ENCODE measurements at regions not wholly inside any gene's neighbourhood (a gene's known extent, or its start where the extent isn't known, plus 50 kb on each side); places are given as distances from the start of the nearest gene placed in this dataset.

DNA sequence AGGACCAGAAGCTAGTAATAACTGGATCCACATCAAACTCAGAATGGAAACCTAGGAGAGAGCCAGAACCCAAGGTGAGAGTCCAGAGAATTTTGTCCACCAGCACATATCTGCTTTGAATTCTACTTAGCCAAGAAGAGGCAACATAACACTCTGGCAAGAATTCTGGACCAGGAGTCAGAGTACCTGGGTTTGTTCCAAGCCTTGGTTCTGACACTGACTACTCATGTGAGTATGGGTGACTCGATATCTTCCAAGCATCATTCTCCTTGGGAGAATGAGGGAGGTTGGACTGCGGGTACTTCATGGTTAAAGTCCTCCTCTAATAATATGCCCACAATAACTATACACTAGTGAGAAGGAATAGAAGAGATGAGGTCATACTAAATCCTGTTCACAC is 144.0 kb upstream of the JADE1 start:
- DNase-seq (ENCODE audit: extremely low read depth, low read depth) = no peak
- TF ChIP-seq, protein P1, sequence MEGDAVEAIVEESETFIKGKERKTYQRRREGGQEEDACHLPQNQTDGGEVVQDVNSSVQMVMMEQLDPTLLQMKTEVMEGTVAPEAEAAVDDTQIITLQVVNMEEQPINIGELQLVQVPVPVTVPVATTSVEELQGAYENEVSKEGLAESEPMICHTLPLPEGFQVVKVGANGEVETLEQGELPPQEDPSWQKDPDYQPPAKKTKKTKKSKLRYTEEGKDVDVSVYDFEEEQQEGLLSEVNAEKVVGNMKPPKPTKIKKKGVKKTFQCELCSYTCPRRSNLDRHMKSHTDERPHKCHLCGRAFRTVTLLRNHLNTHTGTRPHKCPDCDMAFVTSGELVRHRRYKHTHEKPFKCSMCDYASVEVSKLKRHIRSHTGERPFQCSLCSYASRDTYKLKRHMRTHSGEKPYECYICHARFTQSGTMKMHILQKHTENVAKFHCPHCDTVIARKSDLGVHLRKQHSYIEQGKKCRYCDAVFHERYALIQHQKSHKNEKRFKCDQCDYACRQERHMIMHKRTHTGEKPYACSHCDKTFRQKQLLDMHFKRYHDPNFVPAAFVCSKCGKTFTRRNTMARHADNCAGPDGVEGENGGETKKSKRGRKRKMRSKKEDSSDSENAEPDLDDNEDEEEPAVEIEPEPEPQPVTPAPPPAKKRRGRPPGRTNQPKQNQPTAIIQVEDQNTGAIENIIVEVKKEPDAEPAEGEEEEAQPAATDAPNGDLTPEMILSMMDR (IDR thresholded peaks at IDR 0.05; ENCODE audit: low read depth, low read length, missing control alignments) = no peak
- H3K4me3 ChIP-seq (replicated peaks; ENCODE audit: low read depth, low read length) = no peak overlapping the region

DNA sequence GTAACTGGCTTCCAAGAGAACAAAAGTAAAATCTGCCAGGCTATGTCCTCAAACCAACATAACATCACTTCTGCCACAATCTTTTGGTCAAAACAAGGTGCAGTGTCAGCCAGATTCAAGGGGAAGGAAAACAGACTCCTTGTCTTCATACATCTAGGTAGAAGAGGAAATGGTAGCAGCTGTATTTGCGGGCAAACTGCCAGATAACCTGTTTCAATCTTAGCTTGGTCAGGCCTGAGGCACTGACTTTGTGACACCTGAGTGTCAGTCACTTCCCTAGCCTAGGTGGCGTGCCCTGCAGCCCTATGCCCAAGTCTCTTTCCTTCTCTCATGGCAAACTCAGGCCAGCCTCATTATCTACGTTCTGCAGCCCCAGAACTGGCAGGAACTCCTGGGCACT is 146.2 kb upstream of the JADE1 start:
- no peak for DNase-seq (ENCODE audit: extremely low read depth, low read depth)
- TF ChIP-seq, protein P1 (IDR thresholded peaks at IDR 0.05; ENCODE audit: low read depth, low read length, missing control alignments) = no peak
- H3K4me3 ChIP-seq (replicated peaks; ENCODE audit: low read depth, low read length) = no peak overlapping the region

DNA sequence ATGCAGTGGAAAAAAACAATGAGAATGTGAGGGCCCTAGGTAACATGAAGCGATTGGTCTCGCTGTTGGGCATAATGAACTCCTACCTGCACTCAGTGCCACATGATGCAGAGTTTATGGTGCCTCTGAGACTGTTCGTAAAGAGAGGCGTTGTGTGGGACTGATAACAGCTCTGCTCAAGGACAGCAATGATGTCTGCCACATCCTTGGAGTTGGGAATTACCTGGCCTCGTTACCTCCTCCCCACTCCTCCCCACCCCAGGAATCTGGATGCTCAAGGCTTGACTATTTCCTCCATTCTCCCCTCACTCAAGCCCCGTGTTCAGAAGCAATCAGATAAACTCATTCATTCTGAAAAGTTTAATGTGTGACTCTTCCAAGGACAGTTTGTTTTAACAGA is 148.0 kb upstream of the JADE1 start:
- no peak overlapping the region for H3K4me3 ChIP-seq (replicated peaks; ENCODE audit: low read depth, low read length)
- no peak for DNase-seq (ENCODE audit: extremely low read depth, low read depth)
- TF ChIP-seq, protein P1 (IDR thresholded peaks at IDR 0.05; ENCODE audit: low read depth, low read length, missing control alignments) = no peak

DNA sequence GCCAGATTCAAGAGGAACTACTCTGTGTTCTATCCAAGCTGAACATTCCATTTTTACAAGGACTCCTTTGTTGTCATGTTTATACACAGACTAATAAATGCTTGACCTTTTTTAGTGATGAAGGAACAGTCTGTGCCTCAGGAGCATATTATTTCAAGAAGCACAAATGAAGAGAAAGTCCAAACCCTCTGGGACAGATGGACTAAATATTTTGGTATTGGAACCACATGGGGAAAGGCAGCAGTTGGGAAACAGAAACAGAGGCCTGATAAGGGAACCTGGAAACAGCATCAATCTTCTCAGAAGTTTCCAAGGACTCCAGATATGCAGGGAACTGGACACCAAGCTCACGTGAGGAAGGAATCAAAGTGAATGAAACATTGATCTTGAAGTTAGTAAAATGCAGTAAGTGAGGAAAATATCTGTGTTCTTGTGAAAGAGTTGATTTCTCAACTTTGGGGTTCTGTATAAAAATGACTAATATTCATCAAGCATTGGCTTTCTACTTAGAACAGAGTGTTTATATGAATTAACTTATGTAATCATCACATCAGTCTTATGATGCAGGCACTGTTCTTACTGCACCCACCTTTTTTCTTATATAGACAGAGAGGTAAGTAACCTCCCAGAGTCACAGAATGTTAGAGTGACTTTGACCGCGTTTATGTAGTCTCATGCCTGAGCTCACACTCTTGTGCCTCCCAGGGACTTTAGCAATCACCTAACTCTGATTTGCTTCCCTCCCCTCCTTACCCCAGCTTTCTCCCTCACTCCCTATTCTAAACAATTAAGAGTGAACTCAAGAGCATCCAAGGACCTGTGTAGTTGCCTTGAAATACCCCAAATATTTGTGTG is 148.9 kb upstream of the JADE1 start:
- no peak for DNase-seq (ENCODE audit: extremely low read depth, low read depth)
- TF ChIP-seq, protein P1 (IDR thresholded peaks at IDR 0.05; ENCODE audit: low read depth, low read length, missing control alignments) = no peak
- H3K4me3 ChIP-seq (replicated peaks; ENCODE audit: low read depth, low read length) = no peak overlapping the region

DNA sequence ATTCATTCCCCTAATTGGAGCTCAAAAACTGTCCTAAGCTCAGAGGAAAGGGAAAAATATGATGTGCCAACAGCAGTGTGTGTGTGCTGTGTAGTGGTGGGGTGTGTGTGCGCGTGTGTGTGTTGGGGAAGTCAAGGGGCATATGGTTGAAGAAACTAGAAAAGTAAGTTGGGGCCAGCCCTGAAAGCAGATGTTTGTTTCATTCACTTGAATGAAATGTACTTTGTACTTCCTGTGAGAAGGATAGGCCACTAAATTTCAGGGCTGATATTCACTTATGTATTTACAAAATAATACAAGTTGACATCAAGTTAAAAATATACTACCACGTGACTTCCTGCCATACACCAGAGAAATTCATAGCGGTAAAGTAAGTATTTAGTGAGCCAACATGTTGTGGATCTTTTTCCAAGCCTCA is 151.3 kb upstream of the JADE1 start:
- TF ChIP-seq, protein P1 (IDR thresholded peaks at IDR 0.05; ENCODE audit: low read depth, low read length, missing control alignments) = no peak
- no peak for DNase-seq (ENCODE audit: extremely low read depth, low read depth)
- H3K4me3 ChIP-seq (replicated peaks; ENCODE audit: low read depth, low read length) = no peak overlapping the region

DNA sequence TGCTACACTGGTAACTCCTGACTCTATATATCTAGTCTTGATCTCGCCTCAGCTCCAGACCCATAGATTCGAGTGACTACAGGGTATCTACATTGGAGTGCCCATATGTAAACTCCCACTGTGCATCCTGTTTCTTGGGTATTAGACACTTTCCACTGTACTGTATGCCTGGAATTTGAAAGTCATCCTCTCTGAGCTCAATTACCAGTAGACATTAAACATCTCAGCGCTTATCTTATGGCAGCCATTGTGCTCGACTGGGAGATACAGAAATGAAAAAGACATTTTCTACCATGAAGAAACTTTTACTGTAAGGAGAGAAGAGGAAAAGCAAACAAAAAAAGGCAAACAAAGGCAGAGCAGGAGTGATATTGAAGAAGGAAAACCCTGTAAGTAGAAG is 151.9 kb upstream of the JADE1 start:
- TF ChIP-seq, protein P1 (IDR thresholded peaks at IDR 0.05; ENCODE audit: low read depth, low read length, missing control alignments) = no peak
- no peak for DNase-seq (ENCODE audit: extremely low read depth, low read depth)
- H3K4me3 ChIP-seq (replicated peaks; ENCODE audit: low read depth, low read length) = no peak overlapping the region

Data from HFF-Myc (cell line).